Pancreas (tissue), 10 donors: ENCODE measurements at regions not wholly inside any gene's neighbourhood (a gene's known extent, or its start where the extent isn't known, plus 50 kb on each side); places are given as distances from the start of the nearest gene placed in this dataset.

ENCODE experiments used
- ATAC-seq, 4 donors: fragments of 200-7000 bp; cut with Tn5 transposase; one replicate each; pipeline versions ENCODE4 v1.8.0 to v1.9.1; 2020; ENCODE audit warnings: mild to moderate bottlenecking in 4 of 4, moderate library complexity in 4 of 4
- DNase-seq, 6 donors: peaks; one replicate each; pipeline ENCODE4 v3.0.0-alpha.2; 2020
- FAIRE-seq: peaks from 2 replicates; lab custom pipeline; 2012; peaks lifted over from hg19 to GRCh38; lab: Jason Lieb, UNC
- H3K27ac ChIP-seq, 4 donors: fragments of 200-600 bp; sonication (generic); 1 replicate in 3 of 4; 2 replicates in 1 of 4; pipeline versions ENCODE4 v1.5.0 to v1.8.0; 2020
- H3K27me3 ChIP-seq, 4 donors: fragments of 200-600 bp; one replicate each; pipeline ENCODE4 v1.8.0; 2021
- H3K36me3 ChIP-seq, 3 donors: fragments of 200-600 bp; sonication (generic) in 1 of 3; one replicate each; pipeline versions ENCODE4 v1.5.0 to v1.8.0; 2020 to 2021
- H3K4me1 ChIP-seq, 3 donors: fragments of 200-600 bp; one replicate each; pipeline ENCODE4 v1.8.0; 2021
- H3K4me3 ChIP-seq, 4 donors: fragments of 200-600 bp; sonication (generic) in 2 of 4; one replicate each; pipeline versions ENCODE4 v1.5.0 to v1.8.0; 2020 to 2021
- H3K9me3 ChIP-seq, 4 donors: fragments of 200-600 bp; one replicate each; pipeline ENCODE4 v1.8.0; 2021
- CTCF ChIP-seq, 4 donors: fragments of 200-600 bp; sonication (generic) in 3 of 4; IDR thresholded peaks; one replicate each; pipeline versions ENCODE4 v1.5.0 to v1.8.0; 2021; ENCODE audit warnings: antibody characterized with exemption in 4 of 4
- WGBS, 2 donors: extraction: QIAGEN DNeasy Blood & Tissue Kit; methylation state at CpG; one replicate each; pipeline ENCODE4 v1.1.7; 2013; 5-methylcytosine and 5-hydroxymethylcytosine counted together
- intact Hi-C, 3 donors: fragments of 100-400 bp; cut with DNase I; formaldehyde crosslinking; loops; one replicate each; pipeline versions ENCODE4 v1.11.1 to v1.14.2; 2022
- donor health status: healthy with polysubstance abuse.
- donor health status: DM: no; HTN: no; CAD: no; lungs with moderate emphysema.
- donor health status: DM: no; HTN: no; CAD: no.
- donor health status: control.
- donor health status: control.
- donor health status: Bipolar disorder and iron deficiency.
- donor health status: DM: yes; HTN: yes; CAD: no.
- donor health status: DM: no; HTN: no; CAD: no.
- donor health status: DM: no; HTN: no; CAD: no.
- donor health status: DM: yes; HTN: yes; CAD: no.

- ATAC-seq (no peak), FAIRE-seq (no peak), DNase-seq (no peak)
- no peak for TF ChIP-seq CTCF (IDR thresholded peaks at IDR 0.05)
- H3K27ac ChIP-seq = no peak overlapping the region
- H3K9me3 ChIP-seq = no peaks in the 10 kb centered on the region
- H3K36me3 ChIP-seq = no peaks in the 10 kb centered on the region
- no peak overlapping the region for H3K4me3 ChIP-seq
- 43 to 45% methylated on average over 11 of the region's 11 CpGs for WGBS, 2 donors
- H3K4me1 ChIP-seq = no peaks in the 10 kb centered on the region
- no peaks in the 10 kb centered on the region for H3K27me3 ChIP-seq
- intact Hi-C loops = no loop called here
Observed at GRCh38 chr20:62535282-62535811, 59.6 kb upstream of the GATA5 start.

GRCh38 chr20:62535964-62536363 is 60.2 kb upstream of the GATA5 start:
- Histone ChIP-seq H3K9me3 (no peaks in the 10 kb centered on the region), H3K27ac (no peak overlapping the region), H3K4me1 (no peaks in the 10 kb centered on the region), H3K36me3 (no peaks in the 10 kb centered on the region), H3K27me3 (no peaks in the 10 kb centered on the region), H3K4me3 (no peak overlapping the region)
- 51 to 64% methylated on average over 12 of the region's 12 CpGs for WGBS, 2 donors
- DNase-seq (no peak), ATAC-seq (no peak), FAIRE-seq (no peak)
- TF ChIP-seq CTCF (IDR thresholded peaks at IDR 0.05) = no peak
- intact Hi-C loops = no loop called here

DNA sequence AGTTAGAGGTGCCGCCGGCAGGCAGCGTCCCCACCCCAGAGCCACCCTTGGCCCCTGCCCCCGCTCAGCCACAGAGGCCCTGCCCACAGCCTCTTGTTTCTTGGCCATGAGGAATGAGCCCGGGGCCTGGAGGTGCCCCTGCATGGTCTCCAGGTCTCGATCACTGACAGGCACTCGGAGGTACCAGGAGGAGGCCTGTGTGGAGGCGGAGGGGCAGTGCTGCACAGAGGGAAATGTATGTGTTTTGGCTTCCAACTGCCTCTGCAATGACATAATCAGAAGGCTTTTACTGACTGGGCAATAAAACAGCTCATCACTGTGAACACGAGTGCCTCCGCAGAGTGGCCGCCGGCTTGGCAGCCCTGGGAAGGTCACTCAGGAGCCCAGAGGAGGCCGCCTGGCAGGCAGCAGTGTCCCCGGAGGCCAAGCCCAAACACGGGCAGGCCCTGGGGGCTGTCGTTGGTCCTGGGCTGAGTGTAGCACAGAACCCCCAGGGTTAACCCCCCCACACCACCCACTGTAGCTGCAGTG is 61.1 kb upstream of the GATA5 start:
- FAIRE-seq (no peak), DNase-seq (no peak), ATAC-seq (no peak)
- no peak overlapping the region for H3K27ac ChIP-seq
- H3K36me3 ChIP-seq = no peaks in the 10 kb centered on the region
- no peaks in the 10 kb centered on the region for H3K4me1 ChIP-seq
- intact Hi-C loops = no loop called here
- no peak for TF ChIP-seq CTCF (IDR thresholded peaks at IDR 0.05)
- 54 to 71% methylated on average over 13 to 16 of the region's 16 CpGs for WGBS, 2 donors
- no peaks in the 10 kb centered on the region for H3K9me3 ChIP-seq
- no peak overlapping the region for H3K4me3 ChIP-seq
- H3K27me3 ChIP-seq = no peaks in the 10 kb centered on the region

DNA sequence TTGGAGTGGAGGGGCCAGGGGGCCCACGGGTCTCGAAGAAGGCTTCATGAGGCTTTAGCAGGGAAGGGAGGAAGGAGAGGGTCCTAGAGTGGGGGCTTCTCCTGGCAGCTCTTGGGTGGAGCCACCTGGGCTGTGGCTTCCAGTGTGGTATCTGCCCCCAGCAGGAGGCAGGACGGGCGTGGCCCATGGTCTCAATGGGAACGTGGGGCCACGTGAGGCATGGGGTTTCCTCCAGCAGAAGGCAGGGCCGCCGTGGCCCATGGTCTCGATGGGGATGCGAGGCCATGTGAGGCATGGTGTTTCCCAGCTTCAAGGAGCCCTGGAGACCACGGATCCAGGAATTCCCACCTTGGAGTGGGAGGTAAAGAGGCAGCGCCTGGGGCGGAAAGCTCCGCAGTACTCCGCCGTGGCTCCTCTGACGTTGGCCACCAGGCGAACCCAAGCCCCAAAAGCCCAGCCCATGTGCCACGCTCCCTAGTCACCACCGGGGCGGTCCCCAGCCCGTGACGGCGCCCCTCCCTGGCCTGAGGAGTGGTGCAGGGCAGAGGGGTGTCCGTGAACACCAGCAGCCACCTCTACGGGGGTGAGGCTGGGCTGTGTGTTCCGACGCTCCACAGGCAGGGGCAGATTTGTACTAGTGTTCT is 62.0 kb upstream of the GATA5 start:
- no peak for TF ChIP-seq CTCF (IDR thresholded peaks at IDR 0.05)

More for the DNA sequence above, 62.0 kb upstream of the GATA5 start:
- no peaks in the 10 kb centered on the region for H3K27me3 ChIP-seq
- ATAC-seq = no peak
- 63 to 69% methylated on average over 27 to 28 of the region's 28 CpGs for WGBS, 2 donors
- no peaks in the 10 kb centered on the region for H3K4me1 ChIP-seq
- H3K4me3 ChIP-seq = no peak overlapping the region
- no peak for DNase-seq
- H3K36me3 ChIP-seq = no peaks in the 10 kb centered on the region
- no peak overlapping the region for H3K27ac ChIP-seq
- intact Hi-C loops = no loop called here
- FAIRE-seq = no peak
- no peaks in the 10 kb centered on the region for H3K9me3 ChIP-seq
